NT2/D1 (cell line): ENCODE measurements at regions not wholly inside any gene's neighbourhood (a gene's known extent, or its start where the extent isn't known, plus 50 kb on each side); places are given as distances from the start of the nearest gene placed in this dataset.

Source experiments
- DNase-seq: peaks from one replicate; pipeline ENCODE4 v3.0.0-alpha.2; 2011; ENCODE audit warnings: low read depth, low spot score
- H3K27me3 ChIP-seq: 2 replicates; pipeline ENCODE4 v1.6.0; 2011; ENCODE audit warnings: mild to moderate bottlenecking; ENCODE audit not compliant: insufficient read length, insufficient read depth
- H3K36me3 ChIP-seq: 2 replicates; pipeline ENCODE4 v1.6.1; 2011; ENCODE audit warnings: mild to moderate bottlenecking, low read length, mixed read lengths; ENCODE audit not compliant: insufficient read depth, insufficient read length
- H3K4me1 ChIP-seq: 2 replicates; pipeline ENCODE4 v1.5.1; 2011; ENCODE audit not compliant: insufficient read depth, insufficient read length
- H3K4me3 ChIP-seq: 2 replicates; pipeline ENCODE4 v1.5.1; 2011; ENCODE audit warnings: low read depth; ENCODE audit not compliant: insufficient read length
- H3K9ac ChIP-seq: 2 replicates; pipeline ENCODE4 v1.6.0; 2011; ENCODE audit warnings: low read depth; ENCODE audit not compliant: insufficient read length
- H3K9me3 ChIP-seq: 2 replicates; pipeline ENCODE4 v1.5.1; 2011; ENCODE audit warnings: mild to moderate bottlenecking, low read length; ENCODE audit not compliant: insufficient read depth
- SUZ12 ChIP-seq: IDR thresholded peaks from 2 replicates; pipeline ENCODE4 v1.6.1; 2011; ENCODE audit not compliant: insufficient read length, insufficient read depth; ENCODE audit errors: extremely low read depth
- YY1 ChIP-seq: IDR thresholded peaks from 2 replicates; pipeline ENCODE4 v1.6.1; 2011; ENCODE audit not compliant: insufficient read length, insufficient read depth
- ZNF274 ChIP-seq: IDR thresholded peaks from 2 replicates; pipeline ENCODE4 v1.6.1; 2011; ENCODE audit warnings: mild to moderate bottlenecking, low read depth, low read length

DNA sequence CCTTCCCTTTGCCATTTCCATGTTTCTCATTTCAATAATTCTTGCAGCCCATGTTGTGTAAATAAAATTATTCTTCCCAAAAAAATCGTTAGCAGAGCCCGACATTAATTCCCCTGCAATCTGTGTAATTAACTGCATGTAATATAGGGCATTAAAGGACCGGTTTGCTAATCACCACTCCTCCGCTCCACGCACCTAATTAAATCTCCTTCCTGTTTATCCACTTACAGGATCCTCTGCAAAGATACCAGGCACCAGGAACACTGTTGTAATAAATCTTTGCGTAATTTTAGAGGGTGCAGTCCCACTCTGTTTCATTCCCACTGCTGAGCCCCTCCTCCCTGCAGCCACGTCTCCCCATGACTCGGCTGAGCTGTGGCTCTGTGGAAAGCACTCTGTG is 105.0 kb upstream of the PPP1R26 start:
- no peak for TF ChIP-seq SUZ12
- no peak for TF ChIP-seq YY1
- no peak for TF ChIP-seq ZNF274
- Histone ChIP-seq H3K36me3 (no peaks in the 10 kb centered on the region), H3K9ac (no peak overlapping the region), H3K9me3 (no peaks in the 10 kb centered on the region), H3K27me3 (no peaks in the 10 kb centered on the region), H3K4me3 (no peak overlapping the region), H3K4me1 (peaks cover 19% of the 10 kb centered on the region)
- DNase-seq, result no peak

DNA sequence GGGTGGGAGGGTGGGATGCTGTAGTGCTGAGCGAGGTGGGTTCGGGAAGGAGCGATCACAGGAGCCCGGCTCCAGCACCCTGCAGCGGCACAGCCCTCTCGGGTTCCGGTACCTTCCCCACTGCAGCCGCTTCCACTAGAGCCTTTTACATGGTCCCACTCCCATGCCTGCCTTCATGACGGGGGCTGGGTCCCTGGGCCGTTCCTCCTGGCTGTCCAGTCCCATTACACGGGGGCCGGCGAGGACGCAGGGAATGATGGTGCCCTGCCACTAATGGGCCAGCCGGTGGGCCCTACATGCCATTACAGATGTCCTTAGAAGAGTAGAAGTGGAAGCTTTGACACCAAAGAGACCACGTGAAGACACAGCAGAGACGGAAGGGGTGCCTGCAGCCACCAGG is 104.6 kb upstream of the PPP1R26 start:
- H3K9me3 ChIP-seq, result no peaks in the 10 kb centered on the region
- H3K4me1 ChIP-seq, result peaks cover 16% of the 10 kb centered on the region
- no peak for DNase-seq
- no peak overlapping the region for H3K9ac ChIP-seq
- no peaks in the 10 kb centered on the region for H3K36me3 ChIP-seq
- no peak overlapping the region for H3K4me3 ChIP-seq
- no peaks in the 10 kb centered on the region for H3K27me3 ChIP-seq
- TF ChIP-seq YY1 (no peak), ZNF274 (no peak), SUZ12 (no peak)

DNA sequence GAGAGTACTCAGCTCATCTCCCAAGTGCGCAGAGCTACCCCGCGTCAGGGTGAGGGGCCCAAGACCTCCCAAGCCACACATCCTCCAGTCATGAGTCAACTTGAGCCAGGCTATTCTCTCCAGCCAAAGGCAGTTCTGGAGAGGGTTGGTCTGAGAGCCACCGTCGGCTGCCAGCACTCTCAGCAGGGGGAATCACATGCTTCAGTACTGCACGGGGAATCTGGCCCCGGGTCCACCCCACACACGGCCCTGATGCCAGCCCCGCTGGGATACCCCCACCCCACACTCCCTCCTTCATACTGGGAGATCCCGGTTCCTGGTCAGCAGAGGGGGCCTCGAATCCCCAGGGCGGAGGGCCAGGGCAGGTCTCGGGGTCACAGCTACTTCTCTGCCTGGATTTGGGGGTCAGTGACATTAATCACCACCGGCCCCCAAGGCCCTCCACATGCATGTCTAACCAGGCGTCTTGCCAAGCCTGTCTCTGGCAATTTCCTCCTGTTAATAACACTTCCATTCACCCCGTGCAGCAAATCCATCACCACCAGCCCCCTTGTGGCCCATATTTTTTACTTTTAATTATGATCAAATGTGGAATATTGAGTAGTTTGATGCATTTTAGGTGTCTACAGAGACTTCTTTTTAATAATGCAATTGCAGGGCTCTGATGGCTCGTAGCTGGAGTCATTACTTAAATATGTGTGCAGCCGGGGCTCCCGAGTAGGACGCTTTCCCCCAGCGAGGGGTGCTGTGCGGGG is 102.9 kb upstream of the PPP1R26 start:
- no peaks in the 10 kb centered on the region for H3K27me3 ChIP-seq
- no peak overlapping the region for H3K4me3 ChIP-seq
- no peak for TF ChIP-seq SUZ12
- TF ChIP-seq ZNF274, result no peak
- TF ChIP-seq YY1, result no peak
- DNase-seq, result no peak
- no peak overlapping the region for H3K9ac ChIP-seq
- H3K4me1 ChIP-seq, result peaks cover 16% of the 10 kb centered on the region
- H3K36me3 ChIP-seq, result no peaks in the 10 kb centered on the region
- no peaks in the 10 kb centered on the region for H3K9me3 ChIP-seq

DNA sequence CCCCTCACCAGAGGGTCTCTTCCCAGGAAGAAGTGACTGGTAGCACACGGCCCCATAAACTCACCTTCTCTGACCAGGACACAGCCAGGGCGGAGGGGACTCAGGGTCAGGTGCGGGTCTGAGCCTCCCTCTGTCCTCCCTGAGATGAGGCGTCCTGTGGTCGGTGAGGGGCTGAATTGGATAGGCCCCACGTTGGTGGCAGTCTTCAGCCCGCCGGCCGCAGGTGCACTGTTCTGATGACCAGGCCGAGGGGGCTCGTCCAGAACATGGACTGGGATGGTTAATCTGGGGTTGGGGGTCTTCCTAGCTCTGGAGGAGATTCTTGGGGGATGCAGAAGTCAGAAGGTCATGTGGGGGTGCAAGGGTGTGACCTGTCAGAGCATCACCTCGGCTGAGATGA is 102.2 kb upstream of the PPP1R26 start:
- no peak for DNase-seq
- Histone ChIP-seq H3K9me3 (no peaks in the 10 kb centered on the region), H3K36me3 (no peaks in the 10 kb centered on the region), H3K9ac (no peak overlapping the region), H3K27me3 (no peaks in the 10 kb centered on the region), H3K4me3 (no peak overlapping the region), H3K4me1 (peaks cover 13% of the 10 kb centered on the region)
- TF ChIP-seq SUZ12, result no peak
- TF ChIP-seq ZNF274, result no peak
- TF ChIP-seq YY1, result no peak

DNA sequence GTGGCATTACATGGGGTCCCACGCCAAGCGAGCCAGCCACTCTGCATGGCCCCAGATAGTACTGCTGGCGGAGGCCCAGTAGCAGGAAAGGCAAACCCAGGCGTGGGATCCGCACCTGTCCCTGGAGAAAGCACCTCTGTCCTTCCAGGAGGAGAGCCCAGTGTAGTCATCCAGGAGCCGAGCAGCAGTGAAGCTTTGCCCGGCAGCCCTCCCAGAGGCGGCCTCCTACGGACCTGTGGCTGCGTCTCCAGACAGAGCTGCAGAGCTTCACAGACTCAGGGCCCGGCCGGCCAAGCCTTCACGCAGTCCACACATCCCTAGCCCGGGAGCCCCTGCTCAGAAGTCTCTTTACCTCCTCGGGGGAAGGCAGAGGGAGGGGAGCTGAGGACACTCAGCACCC is 100.8 kb upstream of the PPP1R26 start:
- no peak overlapping the region for H3K4me3 ChIP-seq
- no peaks in the 10 kb centered on the region for H3K27me3 ChIP-seq
- DNase-seq, result no peak
- H3K36me3 ChIP-seq, result no peaks in the 10 kb centered on the region
- no peak for TF ChIP-seq ZNF274
- no peak for TF ChIP-seq YY1
- TF ChIP-seq SUZ12, result no peak
- H3K9me3 ChIP-seq, result no peaks in the 10 kb centered on the region
- H3K9ac ChIP-seq, result no peak overlapping the region
- peaks cover 15% of the 10 kb centered on the region for H3K4me1 ChIP-seq

DNA sequence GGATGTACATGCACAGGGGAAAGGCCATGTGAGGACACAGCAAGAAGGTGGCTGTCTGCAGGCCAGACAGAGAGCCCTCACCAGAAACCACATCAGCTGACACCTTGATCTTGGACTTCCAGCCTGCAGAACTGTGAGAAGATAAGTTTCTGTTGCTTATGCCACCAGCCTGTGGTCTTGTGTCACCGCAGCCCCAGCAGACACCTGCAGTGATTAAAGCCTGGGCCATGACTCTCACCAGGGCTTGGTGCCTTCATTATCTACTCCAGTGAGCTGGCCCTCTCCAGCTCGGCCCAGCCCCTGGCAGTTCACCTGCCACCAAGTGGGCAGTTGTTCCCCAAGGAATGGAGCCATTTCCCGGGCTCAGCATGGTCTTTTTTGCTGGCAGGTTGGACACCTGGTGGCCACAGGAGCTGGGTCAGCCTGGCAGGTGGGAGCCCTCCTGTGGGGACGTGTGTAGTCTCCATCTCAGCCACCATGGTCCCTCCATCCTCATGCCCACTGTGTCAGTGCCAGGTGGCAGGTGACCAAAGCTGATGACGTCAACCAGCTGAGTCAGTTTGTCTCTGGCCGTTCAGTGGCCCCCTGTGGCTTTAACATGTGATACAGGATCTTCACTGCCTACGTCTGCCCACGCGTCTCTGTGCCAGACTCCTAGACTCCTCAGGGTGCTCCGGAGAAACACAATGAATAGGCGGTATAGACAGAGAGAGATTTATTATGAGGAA is 99.9 kb upstream of the PPP1R26 start:
- Histone ChIP-seq H3K9me3 (no peaks in the 10 kb centered on the region), H3K4me3 (no peak overlapping the region), H3K9ac (no peak overlapping the region), H3K27me3 (no peaks in the 10 kb centered on the region), H3K36me3 (no peaks in the 10 kb centered on the region), H3K4me1 (peaks cover 11% of the 10 kb centered on the region)
- TF ChIP-seq ZNF274 (no peak), YY1 (no peak), SUZ12 (no peak)
- no peak for DNase-seq

DNA sequence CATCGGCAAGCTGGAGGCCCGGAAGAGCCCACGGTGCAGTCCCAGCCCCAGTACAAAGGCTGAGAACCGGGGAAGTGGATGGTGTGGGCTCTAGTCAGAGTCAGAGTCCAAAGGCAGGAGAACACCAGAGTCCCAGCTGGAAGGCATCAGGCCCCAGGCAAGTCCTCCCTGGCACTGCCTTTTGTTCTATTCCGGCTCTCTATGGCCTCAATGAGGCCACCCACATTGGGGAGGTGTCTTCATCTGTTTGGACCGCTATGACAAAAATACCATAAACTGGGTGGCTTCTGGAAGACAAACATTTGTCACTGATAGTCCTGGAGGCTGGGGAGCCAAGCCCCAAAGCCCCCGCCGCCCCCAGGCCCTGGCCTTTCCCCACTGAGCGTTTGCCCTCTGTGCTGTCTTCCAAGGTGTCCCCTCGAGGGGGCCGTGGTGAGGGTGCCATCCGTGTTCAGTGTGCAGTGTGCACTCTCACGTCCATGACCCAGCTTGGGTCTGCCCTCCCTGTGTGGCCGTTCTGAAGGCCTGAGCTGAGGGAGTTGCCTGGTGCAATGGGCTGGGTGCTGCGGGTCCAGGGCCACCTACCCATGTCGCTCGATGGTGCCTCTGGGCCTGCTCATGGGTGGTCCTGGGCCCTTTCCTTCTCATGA is 99.1 kb upstream of the PPP1R26 start:
- Histone ChIP-seq H3K4me1 (peaks cover 11% of the 10 kb centered on the region), H3K27me3 (no peaks in the 10 kb centered on the region), H3K4me3 (no peak overlapping the region), H3K36me3 (no peaks in the 10 kb centered on the region), H3K9me3 (no peaks in the 10 kb centered on the region), H3K9ac (no peak overlapping the region)
- DNase-seq, result no peak
- TF ChIP-seq SUZ12, result no peak
- TF ChIP-seq ZNF274, result no peak
- TF ChIP-seq YY1, result no peak
